Cortex of kidney (tissue), 1 donor: ENCODE measurements at regions not wholly inside any gene's neighbourhood (a gene's known extent, or its start where the extent isn't known, plus 50 kb on each side); places are given as distances from the start of the nearest gene placed in this dataset.

Experiments used
- DNase-seq: peaks from one replicate; lab custom pipeline; 2025; lab: John Stamatoyannopoulos, UW

- DNase-seq: no peak
Measured at GRCh38 chr9:90245661-90246060, 397.0 kb downstream of the DIRAS2 start.

GRCh38 chr9:90249094-90249493, 393.5 kb downstream of the DIRAS2 start:
- DNase-seq: no peak

GRCh38 chr9:90251316-90251715, 391.3 kb downstream of the DIRAS2 start:
- DNase-seq: no peak

GRCh38 chr9:90256345-90256744, 386.3 kb downstream of the DIRAS2 start:
- DNase-seq: no peak

GRCh38 chr9:90259311-90260246, 383.0 kb downstream of the DIRAS2 start:
- no peak for DNase-seq

- DNase-seq: no peak
Measured at GRCh38 chr9:90261698-90262097, 380.9 kb downstream of the DIRAS2 start.

- DNase-seq: no peak
Measured at GRCh38 chr9:90268613-90269012, 374.0 kb downstream of the DIRAS2 start.

- no peak for DNase-seq
Measured at GRCh38 chr9:90271707-90272106, 370.9 kb downstream of the DIRAS2 start.

GRCh38 chr9:90274725-90275124, 367.9 kb downstream of the DIRAS2 start:
- DNase-seq: no peak

GRCh38 chr9:90285946-90286345, 356.7 kb downstream of the DIRAS2 start:
- no peak for DNase-seq

- no peak for DNase-seq
Measured at GRCh38 chr9:90287567-90288274, 354.9 kb downstream of the DIRAS2 start.

GRCh38 chr9:90288275-90288639, 354.4 kb downstream of the DIRAS2 start:
- DNase-seq: no peak

GRCh38 chr9:90290716-90291485, 351.7 kb downstream of the DIRAS2 start:
- DNase-seq: no peak

- no peak for DNase-seq
Measured at GRCh38 chr9:90296539-90296938, 346.1 kb downstream of the DIRAS2 start.

- no peak for DNase-seq
Measured at GRCh38 chr9:90299968-90300367, 342.7 kb downstream of the DIRAS2 start.

- no peak for DNase-seq
Measured at GRCh38 chr9:90300611-90301276, 341.9 kb downstream of the DIRAS2 start.

GRCh38 chr9:90301277-90301653, 341.4 kb downstream of the DIRAS2 start:
- no peak for DNase-seq

- DNase-seq: no peak
Measured at GRCh38 chr9:90303655-90304054, 339.0 kb downstream of the DIRAS2 start.

- no peak for DNase-seq
Measured at GRCh38 chr9:90306158-90306557, 336.5 kb downstream of the DIRAS2 start.

- DNase-seq: no peak
Measured at GRCh38 chr9:90307167-90307833, 335.3 kb downstream of the DIRAS2 start.

GRCh38 chr9:90307891-90308290, 334.7 kb downstream of the DIRAS2 start:
- no peak for DNase-seq
